ENCODE measurements at regions not wholly inside any gene's neighbourhood (a gene's known extent, or its start where the extent isn't known, plus 50 kb on each side); places are given as distances from the start of the nearest gene placed in this dataset.

DNA sequence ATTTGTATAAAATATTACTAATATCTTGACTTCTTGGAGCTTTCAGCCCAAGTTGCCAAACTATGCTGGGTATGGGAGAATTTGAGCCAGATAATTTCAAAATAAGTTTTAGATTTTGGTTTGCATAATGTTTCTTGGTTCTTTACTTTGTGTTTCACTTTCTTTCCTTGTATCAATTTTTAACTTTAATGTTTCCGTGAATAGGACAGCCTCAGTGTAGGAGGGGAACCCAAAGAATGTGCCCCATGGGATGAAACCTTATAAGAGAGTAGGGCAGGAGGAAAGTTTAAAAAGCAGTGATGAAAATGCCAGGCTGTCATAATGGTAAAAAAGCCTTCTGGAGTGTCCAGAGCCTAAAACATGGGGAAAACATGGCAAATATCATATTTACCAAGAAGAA, 252.4 kb upstream of the IRAK1BP1 start:
- TF ChIP-seq HDGF (IDR thresholded peaks at IDR 0.05; ENCODE audit: borderline replicate concordance): no peak
- no peak for TF ChIP-seq SUZ12 (IDR thresholded peaks at IDR 0.05)
- TF ChIP-seq PKNOX1 (IDR thresholded peaks at IDR 0.05): no peak
- no peak for TF ChIP-seq FOXA1 (IDR thresholded peaks at IDR 0.05)
- TF ChIP-seq FOXM1 (IDR thresholded peaks at IDR 0.05; ENCODE audit: borderline replicate concordance): no peak
- TF ChIP-seq NFRKB (IDR thresholded peaks at IDR 0.05): no peak
- TF ChIP-seq TARDBP (IDR thresholded peaks at IDR 0.05): no peak
